ENCODE measurements at regions not wholly inside any gene's neighbourhood (a gene's known extent, or its start where the extent isn't known, plus 50 kb on each side); places are given as distances from the start of the nearest gene placed in this dataset.
"Not testable (repeated sequence)": the region's sequence is repeated elsewhere in the genome, so short reads cannot be mapped to it uniquely, and the experiment has no call there.

DNA sequence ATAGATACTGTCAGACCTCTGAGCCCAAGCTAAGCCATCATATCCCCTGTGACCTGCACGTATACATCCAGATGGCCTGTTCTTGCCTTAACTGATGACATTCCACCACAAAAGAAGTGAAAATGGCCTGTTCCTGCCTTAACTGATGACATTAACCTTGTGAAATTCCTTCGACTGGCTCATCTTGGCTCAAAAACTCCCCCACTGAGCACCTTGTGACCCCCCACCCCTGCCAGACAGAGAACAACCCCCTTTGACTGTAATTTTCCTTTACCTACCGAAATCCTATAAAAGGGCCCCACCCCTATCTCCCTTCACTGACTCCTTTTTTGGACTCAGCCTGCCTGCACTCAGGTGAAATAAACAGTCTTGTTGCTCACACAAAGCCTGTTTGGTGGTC, 1114.2 kb downstream of the STIM2 start:
- H3K27ac ChIP-seq (ENCODE audit: low read depth, low read length); H3K4me3 Mint-ChIP-seq; CTCF ChIA-PET (ENCODE audit: partially characterized antibody); H3K9me3 ChIP-seq (ENCODE audit: control insufficient read depth in 1 of 2, low read length in 2 of 2); H3K36me3 Mint-ChIP-seq; H3K27me3 Mint-ChIP-seq; H3K36me3 ChIP-seq (ENCODE audit: insufficient read depth, low read length); POLR2A ChIA-PET (ENCODE audit: partially characterized antibody); H3K27me3 ChIP-seq (ENCODE audit: insufficient read depth, low read length); H3K4me1 ChIP-seq (ENCODE audit: insufficient read depth, low read length); H3K4me1 Mint-ChIP-seq; H3K27ac Mint-ChIP-seq; H3K4me3 ChIP-seq (ENCODE audit: low read length in 2 of 2); DNase-seq; intact Hi-C loops (cut with micrococcal nuclease): not testable (repeated sequence)
- peaks cover 0 to 25% (median 15%) of the 10 kb centered on the region in 8 donors for H3K9me3 Mint-ChIP-seq

DNA sequence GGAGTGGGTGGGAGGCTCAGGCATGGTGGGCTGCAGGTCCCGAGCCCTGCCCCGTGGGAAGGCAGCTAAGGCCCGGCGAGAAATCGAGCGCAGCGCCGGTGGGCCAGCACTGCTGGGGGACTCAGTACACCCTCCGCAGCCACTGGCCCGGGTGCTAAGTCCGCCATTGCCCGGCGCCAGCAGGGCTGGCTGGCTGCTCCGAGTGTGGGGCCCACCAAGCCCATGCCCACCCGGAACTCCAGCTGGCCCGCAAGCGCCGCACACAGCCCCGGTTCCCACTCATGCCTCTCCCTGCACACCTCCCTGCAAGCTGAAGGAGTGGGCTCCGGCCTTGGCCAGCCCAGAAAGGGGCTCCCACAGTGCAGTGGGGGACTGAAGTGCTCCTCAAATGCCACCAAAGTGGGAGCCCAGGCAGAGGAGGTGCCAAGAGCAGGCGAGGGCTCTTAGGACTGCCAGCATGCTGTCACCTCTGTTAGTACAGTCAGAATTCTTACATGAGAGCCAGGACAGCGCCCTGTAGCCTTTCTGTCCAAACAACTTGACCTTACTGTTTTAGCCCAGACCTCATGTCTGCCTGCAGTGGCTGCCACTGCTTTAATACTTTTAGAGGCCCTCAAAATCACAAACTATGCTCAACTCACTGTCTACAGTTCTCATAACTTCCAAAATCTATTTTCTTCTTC, 1117.9 kb downstream of the STIM2 start:
- Mint-ChIP-seq H3K9me3 (peaks cover 0 to 32% (median 17%) of the 10 kb centered on the region in 8 donors), H3K4me3 (peak overlapping the region in 1 of 8 donors; percentile 13)
- H3K27ac ChIP-seq (ENCODE audit: low read depth, low read length); H3K36me3 Mint-ChIP-seq; H3K4me3 ChIP-seq (ENCODE audit: low read length in 2 of 2); POLR2A ChIA-PET (ENCODE audit: partially characterized antibody); H3K4me1 Mint-ChIP-seq; H3K27ac Mint-ChIP-seq; H3K4me1 ChIP-seq (ENCODE audit: insufficient read depth, low read length); H3K9me3 ChIP-seq (ENCODE audit: control insufficient read depth in 1 of 2, low read length in 2 of 2); H3K36me3 ChIP-seq (ENCODE audit: insufficient read depth, low read length); H3K27me3 ChIP-seq (ENCODE audit: insufficient read depth, low read length); DNase-seq; H3K27me3 Mint-ChIP-seq; CTCF ChIA-PET (ENCODE audit: partially characterized antibody); intact Hi-C loops (cut with micrococcal nuclease): not testable (repeated sequence)

DNA sequence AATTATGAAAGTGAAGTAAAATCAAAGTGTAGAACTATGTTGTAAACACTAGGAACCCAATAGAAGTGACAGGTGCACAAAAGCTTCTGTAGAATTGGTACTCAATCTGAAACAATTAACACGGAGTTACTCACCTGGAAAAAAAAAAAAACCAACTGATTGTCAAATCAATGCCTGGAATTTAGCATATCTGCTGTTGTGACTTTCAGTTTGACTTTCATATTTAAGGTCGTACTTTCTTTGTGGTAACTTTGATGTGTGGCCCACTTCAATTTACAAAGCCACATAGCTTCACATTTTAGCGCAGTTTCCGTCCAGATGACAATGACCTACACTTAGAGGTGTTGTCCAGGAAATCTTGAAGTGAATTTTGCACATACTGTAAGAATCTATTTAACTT, 1124.9 kb downstream of the STIM2 start:
- Histone ChIP-seq H3K4me3 (ENCODE audit: low read length in 2 of 2) (no peak overlapping the region), H3K36me3 (ENCODE audit: insufficient read depth, low read length) (no peaks in the 10 kb centered on the region), H3K27me3 (ENCODE audit: insufficient read depth, low read length) (no peaks in the 10 kb centered on the region), H3K4me1 (ENCODE audit: insufficient read depth, low read length) (no peaks in the 10 kb centered on the region), H3K9me3 (ENCODE audit: control insufficient read depth in 1 of 2, low read length in 2 of 2) (no peaks in the 10 kb centered on the region), H3K27ac (ENCODE audit: low read depth, low read length) (no peak overlapping the region)
- Mint-ChIP-seq H3K4me3 (no peak overlapping the region), H3K27me3 (no peaks in the 10 kb centered on the region), H3K36me3 (no peaks in the 10 kb centered on the region), H3K4me1 (no peaks in the 10 kb centered on the region), H3K9me3 (peaks cover 0 to 14% (median 3%) of the 10 kb centered on the region in 8 donors), H3K27ac (no peak overlapping the region)
- POLR2A ChIA-PET (ENCODE audit: partially characterized antibody), result no interaction called here
- no peak for DNase-seq
- CTCF ChIA-PET (ENCODE audit: partially characterized antibody), result no interaction called here
- intact Hi-C loops (cut with micrococcal nuclease), result no loop called here

DNA sequence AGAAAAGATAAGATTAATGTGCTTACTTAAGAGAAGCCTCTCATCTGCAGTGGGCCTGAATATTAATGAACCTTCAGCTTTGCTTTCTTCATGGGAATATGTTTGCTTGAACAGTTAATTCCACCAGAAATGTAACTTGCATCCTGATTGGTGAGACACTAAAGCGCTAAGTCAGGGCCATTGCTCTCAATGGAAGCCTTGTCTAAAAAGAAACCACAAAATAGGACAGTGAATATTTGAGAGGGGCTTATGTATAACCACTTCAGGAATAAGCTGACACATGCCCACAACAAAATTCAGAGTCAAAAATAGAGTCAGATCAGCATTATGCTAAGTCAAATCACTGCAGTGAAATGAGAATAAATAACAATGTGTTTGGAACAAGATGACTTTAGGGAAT, 1125.8 kb downstream of the STIM2 start:
- Mint-ChIP-seq H3K4me3 (no peak overlapping the region), H3K27ac (no peak overlapping the region), H3K4me1 (no peaks in the 10 kb centered on the region), H3K9me3 (peaks cover 0 to 10% (median 2%) of the 10 kb centered on the region in 8 donors), H3K36me3 (no peaks in the 10 kb centered on the region), H3K27me3 (no peaks in the 10 kb centered on the region)
- intact Hi-C loops (cut with micrococcal nuclease), result no loop called here
- H3K9me3 ChIP-seq (ENCODE audit: control insufficient read depth in 1 of 2, low read length in 2 of 2), result no peaks in the 10 kb centered on the region
- no peak overlapping the region for H3K4me3 ChIP-seq (ENCODE audit: low read length in 2 of 2)
- POLR2A ChIA-PET (ENCODE audit: partially characterized antibody), result no interaction called here
- no peaks in the 10 kb centered on the region for H3K4me1 ChIP-seq (ENCODE audit: insufficient read depth, low read length)
- no peak overlapping the region for H3K27ac ChIP-seq (ENCODE audit: low read depth, low read length)
- H3K36me3 ChIP-seq (ENCODE audit: insufficient read depth, low read length), result no peaks in the 10 kb centered on the region
- CTCF ChIA-PET (ENCODE audit: partially characterized antibody), result no interaction called here
- H3K27me3 ChIP-seq (ENCODE audit: insufficient read depth, low read length), result no peaks in the 10 kb centered on the region
- DNase-seq, result no peak

DNA sequence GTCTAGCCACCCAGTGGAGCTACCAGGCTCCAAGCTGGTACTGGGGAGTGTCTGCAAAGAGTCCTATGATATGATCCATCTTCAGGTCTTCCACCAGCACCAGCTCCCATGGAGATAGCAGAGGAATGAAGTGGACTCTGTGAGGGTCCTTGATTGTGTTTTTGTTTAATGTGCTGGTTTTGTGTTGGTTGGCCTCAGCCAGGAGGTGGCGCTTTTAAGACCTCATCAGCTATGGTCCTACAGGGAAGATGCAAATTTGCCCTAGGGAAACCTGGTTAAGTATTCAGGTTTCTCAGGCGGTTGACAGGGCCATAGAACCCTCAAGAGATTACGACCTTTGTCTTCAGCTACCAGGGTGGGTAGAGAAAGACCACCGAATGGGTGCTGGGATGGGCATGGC, 1141.1 kb downstream of the STIM2 start:
- intact Hi-C loops (cut with micrococcal nuclease), result no loop called here
- no peaks in the 10 kb centered on the region for H3K36me3 ChIP-seq (ENCODE audit: insufficient read depth, low read length)
- POLR2A ChIA-PET (ENCODE audit: partially characterized antibody), result no interaction called here
- H3K27ac ChIP-seq (ENCODE audit: low read depth, low read length), result no peak overlapping the region
- Mint-ChIP-seq H3K9me3 (peaks cover 0 to 8% (median 3%) of the 10 kb centered on the region in 8 donors), H3K27ac (no peak overlapping the region), H3K4me1 (no peaks in the 10 kb centered on the region), H3K36me3 (no peaks in the 10 kb centered on the region), H3K4me3 (no peak overlapping the region), H3K27me3 (no peaks in the 10 kb centered on the region)
- no peak overlapping the region for H3K4me3 ChIP-seq (ENCODE audit: low read length in 2 of 2)
- H3K27me3 ChIP-seq (ENCODE audit: insufficient read depth, low read length), result no peaks in the 10 kb centered on the region
- CTCF ChIA-PET (ENCODE audit: partially characterized antibody), result no interaction called here
- no peaks in the 10 kb centered on the region for H3K4me1 ChIP-seq (ENCODE audit: insufficient read depth, low read length)
- DNase-seq, result no peak
- no peaks in the 10 kb centered on the region for H3K9me3 ChIP-seq (ENCODE audit: control insufficient read depth in 1 of 2, low read length in 2 of 2)

DNA sequence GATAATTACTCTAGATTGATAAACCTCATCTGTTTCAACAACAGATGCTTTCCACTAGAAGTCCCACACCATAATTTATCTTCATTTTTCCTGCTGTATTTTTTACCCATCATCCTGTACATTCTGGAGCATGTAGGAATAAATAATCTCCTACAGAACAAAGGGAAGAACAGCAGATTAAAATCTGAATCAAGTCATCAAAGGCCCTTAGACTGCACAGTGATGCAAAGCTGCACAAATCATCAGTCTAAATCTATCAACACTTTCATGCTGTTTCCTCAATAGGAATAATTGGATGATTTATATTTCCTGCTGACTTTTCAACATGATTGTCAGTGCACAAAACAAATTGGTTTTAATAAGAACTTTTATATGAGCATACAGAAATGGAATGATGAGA, 1143.9 kb downstream of the STIM2 start:
- no peaks in the 10 kb centered on the region for H3K36me3 ChIP-seq (ENCODE audit: insufficient read depth, low read length)
- no peak overlapping the region for H3K27ac ChIP-seq (ENCODE audit: low read depth, low read length)
- H3K4me3 ChIP-seq (ENCODE audit: low read length in 2 of 2), result no peak overlapping the region
- no peak overlapping the region for H3K4me3 Mint-ChIP-seq
- intact Hi-C loops (cut with micrococcal nuclease), result no loop called here
- H3K9me3 ChIP-seq (ENCODE audit: control insufficient read depth in 1 of 2, low read length in 2 of 2), result no peaks in the 10 kb centered on the region
- H3K27ac Mint-ChIP-seq, result no peak overlapping the region
- H3K36me3 Mint-ChIP-seq, result no peaks in the 10 kb centered on the region
- H3K27me3 Mint-ChIP-seq, result no peaks in the 10 kb centered on the region
- no peak for DNase-seq
- ChIA-PET POLR2A (ENCODE audit: partially characterized antibody) (no interaction called here), CTCF (ENCODE audit: partially characterized antibody) (no interaction called here)
- no peaks in the 10 kb centered on the region for H3K27me3 ChIP-seq (ENCODE audit: insufficient read depth, low read length)
- no peaks in the 10 kb centered on the region for H3K4me1 Mint-ChIP-seq
- peaks cover 0 to 9% (median 0%) of the 10 kb centered on the region in 8 donors for H3K9me3 Mint-ChIP-seq
- no peaks in the 10 kb centered on the region for H3K4me1 ChIP-seq (ENCODE audit: insufficient read depth, low read length)

DNA sequence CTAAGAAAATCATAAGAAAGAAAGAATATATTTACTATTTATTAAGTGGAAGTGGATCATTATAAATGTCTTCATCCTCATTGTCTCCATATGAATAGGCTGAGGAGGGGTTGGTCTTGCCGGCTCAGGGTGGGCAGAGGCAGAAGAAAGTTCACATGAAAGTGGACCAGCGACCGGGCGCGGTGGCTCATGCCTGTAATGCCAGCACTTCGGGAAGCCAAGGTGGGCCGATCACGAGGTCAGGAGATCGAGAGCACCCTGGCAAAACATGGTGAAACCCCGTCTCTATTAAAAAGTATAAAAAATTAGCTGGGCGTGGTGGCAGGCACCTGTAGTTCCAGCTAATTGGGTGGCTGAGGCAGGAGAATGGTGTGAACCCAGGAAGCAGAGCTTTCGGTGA, 1145.4 kb downstream of the STIM2 start:
- Mint-ChIP-seq H3K27me3 (no peaks in the 10 kb centered on the region), H3K4me1 (no peaks in the 10 kb centered on the region), H3K27ac (no peak overlapping the region), H3K4me3 (no peak overlapping the region), H3K36me3 (no peaks in the 10 kb centered on the region), H3K9me3 (peaks cover 0 to 11% (median 3%) of the 10 kb centered on the region in 8 donors)
- Histone ChIP-seq H3K9me3 (ENCODE audit: control insufficient read depth in 1 of 2, low read length in 2 of 2) (no peaks in the 10 kb centered on the region), H3K27ac (ENCODE audit: low read depth, low read length) (no peak overlapping the region), H3K4me1 (ENCODE audit: insufficient read depth, low read length) (no peaks in the 10 kb centered on the region), H3K36me3 (ENCODE audit: insufficient read depth, low read length) (no peaks in the 10 kb centered on the region), H3K27me3 (ENCODE audit: insufficient read depth, low read length) (no peaks in the 10 kb centered on the region), H3K4me3 (ENCODE audit: low read length in 2 of 2) (no peak overlapping the region)
- ChIA-PET CTCF (ENCODE audit: partially characterized antibody) (no interaction called here), POLR2A (ENCODE audit: partially characterized antibody) (no interaction called here)
- intact Hi-C loops (cut with micrococcal nuclease), result no loop called here
- DNase-seq, result no peak

DNA sequence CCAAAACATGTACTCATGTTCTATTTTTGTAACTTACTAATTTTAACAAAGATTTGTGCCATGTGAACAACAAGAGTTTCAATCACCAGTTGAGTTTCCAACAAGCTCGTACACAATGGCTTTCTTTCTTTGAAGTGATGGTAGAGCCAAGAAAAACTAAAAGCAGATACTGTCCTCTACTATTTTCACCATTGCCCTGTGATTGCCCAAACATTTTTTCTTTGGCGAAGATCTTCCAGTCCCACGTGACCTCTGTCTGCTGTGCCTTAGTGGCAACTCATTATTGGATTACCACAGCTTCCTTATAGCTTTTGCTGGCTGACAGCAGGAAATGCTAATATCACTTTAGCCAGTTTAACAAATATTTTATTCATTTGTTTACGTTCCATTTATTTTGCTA, 1147.1 kb downstream of the STIM2 start:
- no peak overlapping the region for H3K27ac Mint-ChIP-seq
- no peaks in the 10 kb centered on the region for H3K36me3 ChIP-seq (ENCODE audit: insufficient read depth, low read length)
- no peaks in the 10 kb centered on the region for H3K4me1 ChIP-seq (ENCODE audit: insufficient read depth, low read length)
- DNase-seq, result no peak
- H3K27me3 ChIP-seq (ENCODE audit: insufficient read depth, low read length), result no peaks in the 10 kb centered on the region
- ChIA-PET POLR2A (ENCODE audit: partially characterized antibody) (no interaction called here), CTCF (ENCODE audit: partially characterized antibody) (no interaction called here)
- no peak overlapping the region for H3K4me3 ChIP-seq (ENCODE audit: low read length in 2 of 2)
- no peak overlapping the region for H3K4me3 Mint-ChIP-seq
- no peaks in the 10 kb centered on the region for H3K36me3 Mint-ChIP-seq
- H3K4me1 Mint-ChIP-seq, result no peaks in the 10 kb centered on the region
- intact Hi-C loops (cut with micrococcal nuclease), result no loop called here
- H3K27me3 Mint-ChIP-seq, result no peaks in the 10 kb centered on the region
- peaks cover 0 to 13% (median 4%) of the 10 kb centered on the region in 8 donors for H3K9me3 Mint-ChIP-seq
- H3K9me3 ChIP-seq (ENCODE audit: control insufficient read depth in 1 of 2, low read length in 2 of 2), result no peaks in the 10 kb centered on the region
- H3K27ac ChIP-seq (ENCODE audit: low read depth, low read length), result no peak overlapping the region

Data from CD4-positive, alpha-beta memory T cell (primary cell).